HepG2 (cell line): ENCODE measurements at regions not wholly inside any gene's neighbourhood (a gene's known extent, or its start where the extent isn't known, plus 50 kb on each side); places are given as distances from the start of the nearest gene placed in this dataset.
A peak's percentile ranks its signal among the peaks of the same experiment; 100 is the strongest.

Experiments used
- ASH2L ChIP-seq: fragments of 300-600, 200-600 bp; sonication (generic); IDR thresholded peaks from 2 replicates; pipeline ENCODE4 v1.7.0; 2017; ENCODE audit warnings: low read depth, mild to moderate bottlenecking, moderate library complexity, mixed read lengths, low read length; ENCODE audit not compliant: insufficient read length
- HMG20A ChIP-seq: IDR thresholded peaks from 2 replicates; pipeline ENCODE4 v1.6.1; 2016; ENCODE audit warnings: borderline replicate concordance
- KLF11 ChIP-seq: IDR thresholded peaks from 2 replicates; pipeline ENCODE4 v1.6.1; 2016; ENCODE audit warnings: missing compliant biosample characterization
- MAFF ChIP-seq: IDR thresholded peaks from 2 replicates; pipeline ENCODE4 v1.6.1; 2011; ENCODE audit warnings: low read depth, low read length, improper control_type of control experiment
- MIER2 ChIP-seq: IDR thresholded peaks from 2 replicates; pipeline ENCODE4 v1.6.1; 2016; ENCODE audit warnings: missing biosample characterization, missing genetic modification reagents
- PBX3 ChIP-seq: sonication (generic); formaldehyde crosslinking; IDR thresholded peaks from 2 replicates; pipeline ENCODE4 v1.8.1; 2023; ENCODE audit warnings: missing genetic modification reagents, inconsistent platforms, borderline replicate concordance
- PCBP1 ChIP-seq: fragments of 200-400 bp; formaldehyde crosslinking; IDR thresholded peaks from 2 replicates; pipeline ENCODE4 v1.6.1; 2017; ENCODE audit warnings: mild to moderate bottlenecking, low read depth, low read length, borderline replicate concordance
- PLSCR1 ChIP-seq: sonication (generic); formaldehyde crosslinking; IDR thresholded peaks from 2 replicates; pipeline ENCODE4 v1.5.0; 2020; ENCODE audit warnings: missing genetic modification reagents, mild to moderate bottlenecking, borderline replicate concordance
- POLR2AphosphoS2 ChIP-seq: IDR thresholded peaks from 2 replicates; pipeline ENCODE4 v1.6.1; 2011; ENCODE audit warnings: low read depth, low read length, improper control_type of control experiment
- SMC3 ChIP-seq: IDR thresholded peaks from 2 replicates; pipeline ENCODE4 v1.6.1; 2011; ENCODE audit warnings: low read length, improper control_type of control experiment
- TERF1 ChIP-seq: sonication (generic); formaldehyde crosslinking; IDR thresholded peaks from 2 replicates; pipeline ENCODE4 v1.8.0; 2022; ENCODE audit warnings: mild to moderate bottlenecking, missing genetic modification reagents, moderate library complexity
- TIGD3 ChIP-seq: sonication (generic); formaldehyde crosslinking; IDR thresholded peaks from 2 replicates; pipeline ENCODE4 v1.5.1; 2020; ENCODE audit warnings: mild to moderate bottlenecking, missing genetic modification reagents, borderline replicate concordance
- ZC3H4 ChIP-seq: sonication (generic); formaldehyde crosslinking; IDR thresholded peaks from 2 replicates; pipeline ENCODE4 v1.4.0; 2020; ENCODE audit warnings: missing genetic modification reagents, borderline replicate concordance
- ZHX2 ChIP-seq, 2 experiments: sonication (generic) in 1 of 2; formaldehyde crosslinking in 1 of 2; IDR thresholded peaks; 2 replicates each; pipeline versions ENCODE4 v1.6.1 to v1.9.0; 2014 to 2022; ENCODE audit warnings: antibody characterized with exemption in 1 of 2, borderline replicate concordance in 1 of 2, inconsistent platforms in 1 of 2, low read depth in 1 of 2, missing genetic modification reagents in 1 of 2
- ZNF10 ChIP-seq: sonication (generic); formaldehyde crosslinking; IDR thresholded peaks from 2 replicates; pipeline ENCODE4 v1.4.0; 2020; ENCODE audit warnings: mild to moderate bottlenecking, low read depth, missing genetic modification reagents, borderline replicate concordance
- ZNF451 ChIP-seq: sonication (generic); formaldehyde crosslinking; IDR thresholded peaks from 2 replicates; pipeline ENCODE4 v1.5.0; 2020; ENCODE audit warnings: mild to moderate bottlenecking, missing genetic modification reagents
- ZNF546 ChIP-seq: sonication (generic); formaldehyde crosslinking; conservative IDR thresholded peaks from 2 replicates; pipeline ENCODE4 v1.8.1; 2023; ENCODE audit warnings: mild to moderate bottlenecking, missing genetic modification reagents
- ZNF549 ChIP-seq: sonication (generic); formaldehyde crosslinking; IDR thresholded peaks from 2 replicates; pipeline ENCODE4 v1.5.0; 2020; ENCODE audit warnings: missing genetic modification reagents

GRCh38 chr2:126990605-126991532, 92.2 kb downstream of the TEX51 start (continued):
- TF ChIP-seq TIGD3 (CRISPR knock-in tag) (0 out of 2 replicates have a peak, but pooled peaks have one; percentile 82), ZNF546 (CRISPR knock-in tag) (no peak), ZNF451 (0 out of 2 replicates have a peak, but pooled peaks have one; percentile 36), TERF1 (CRISPR knock-in tag) (no peak), POLR2AphosphoS2 (no peak), KLF11 (CRISPR knock-in tag) (no peak), MIER2 (no peak), PLSCR1 (CRISPR knock-in tag) (no peak), PBX3 (CRISPR knock-in tag) (no peak), PCBP1 (no peak), MAFF (no peak), ZC3H4 (CRISPR knock-in tag) (no peak), SMC3 (no peak), ASH2L (peak; percentile 94), ZHX2 (IDR thresholded peaks at IDR 0.05; ENCODE audit: low read depth) (no peak), ZHX2 (CRISPR knock-in tag; IDR thresholded peaks at IDR 0.05; ENCODE audit: borderline replicate concordance) (no peak), HMG20A (CRISPR knock-in tag) (peak; percentile 38; the same call in 1 of the 2 replicates), ZNF10 (CRISPR knock-in tag) (no peak), ZNF549 (CRISPR knock-in tag) (no peak)
